ENCODE measurements at regions not wholly inside any gene's neighbourhood (a gene's known extent, or its start where the extent isn't known, plus 50 kb on each side); places are given as distances from the start of the nearest gene placed in this dataset.

DNA sequence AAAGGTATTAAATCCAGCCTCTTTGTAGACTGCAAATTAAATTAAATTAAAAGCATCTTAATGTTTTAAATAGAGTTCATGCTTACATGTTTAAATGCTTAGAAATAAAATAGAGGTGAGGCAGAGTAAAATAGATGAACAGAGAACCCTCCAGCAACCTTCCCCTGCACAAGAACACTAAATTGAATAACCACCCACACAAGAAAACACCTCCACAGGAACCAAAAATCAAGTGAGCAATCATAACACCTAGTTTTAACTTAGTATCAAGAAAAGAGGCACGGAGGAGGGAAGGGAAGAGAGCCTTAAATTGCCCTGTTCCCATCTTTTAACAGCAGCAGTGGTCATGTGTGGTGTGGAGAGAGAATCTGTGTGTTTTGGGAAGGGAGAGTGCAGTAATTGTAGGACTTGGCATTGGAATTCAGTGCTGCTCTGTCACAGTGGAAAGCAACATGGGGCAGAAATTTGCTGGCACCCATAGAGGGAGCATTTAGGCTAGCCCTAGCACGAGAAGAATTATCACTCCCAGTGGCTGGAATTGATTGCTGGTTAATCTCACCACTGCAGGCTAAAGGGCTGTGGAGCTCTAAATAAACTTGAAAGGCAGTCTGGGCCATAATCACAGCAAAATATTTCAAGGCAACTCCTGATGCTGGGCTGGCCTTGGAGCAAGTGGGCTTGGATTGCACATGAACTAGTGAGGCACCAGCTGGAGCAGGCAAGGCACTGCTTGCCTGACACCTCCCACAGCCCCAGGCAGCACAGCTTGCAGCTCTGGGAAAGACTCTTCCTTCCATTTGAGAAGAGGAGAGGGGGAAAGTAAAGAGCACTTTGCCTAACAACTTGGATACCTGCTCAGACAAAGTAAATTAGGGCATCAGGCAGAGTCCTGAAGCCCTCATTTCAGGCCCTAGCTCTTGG, 1478.8 kb downstream of the NCAM2 start:
- Histone ChIP-seq H3K36me3 (ENCODE audit: insufficient read depth, low read length) (no peaks in the 10 kb centered on the region), H3K4me1 (ENCODE audit: insufficient read depth, low read length) (no peaks in the 10 kb centered on the region), H3K9me3 (ENCODE audit: control insufficient read depth, insufficient read depth, low read length) (no peaks in the 10 kb centered on the region), H3K9ac (ENCODE audit: low read depth, low read length) (no peak overlapping the region)

DNA sequence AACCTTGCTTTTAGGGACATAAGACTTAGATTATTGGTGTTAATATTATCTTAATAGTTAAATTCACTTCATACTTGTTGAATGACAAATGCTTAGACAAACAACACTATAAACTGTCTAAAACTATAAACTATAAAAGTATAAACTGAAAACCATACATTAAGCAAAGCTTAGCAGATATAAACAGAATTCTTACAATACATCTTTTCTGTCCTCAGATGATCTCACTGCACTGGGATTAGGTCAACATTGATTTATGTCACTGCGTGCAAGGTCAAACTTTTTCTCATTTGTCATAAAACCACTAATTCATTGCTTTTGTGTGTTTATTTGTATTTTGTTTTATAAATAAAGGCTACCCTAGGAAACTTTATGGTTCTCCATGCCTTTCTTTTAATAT, 1491.8 kb downstream of the NCAM2 start:
- Histone ChIP-seq H3K4me1 (ENCODE audit: insufficient read depth, low read length) (no peaks in the 10 kb centered on the region), H3K9me3 (ENCODE audit: control insufficient read depth, insufficient read depth, low read length) (no peaks in the 10 kb centered on the region), H3K36me3 (ENCODE audit: insufficient read depth, low read length) (no peaks in the 10 kb centered on the region), H3K9ac (ENCODE audit: low read depth, low read length) (no peak overlapping the region)

DNA sequence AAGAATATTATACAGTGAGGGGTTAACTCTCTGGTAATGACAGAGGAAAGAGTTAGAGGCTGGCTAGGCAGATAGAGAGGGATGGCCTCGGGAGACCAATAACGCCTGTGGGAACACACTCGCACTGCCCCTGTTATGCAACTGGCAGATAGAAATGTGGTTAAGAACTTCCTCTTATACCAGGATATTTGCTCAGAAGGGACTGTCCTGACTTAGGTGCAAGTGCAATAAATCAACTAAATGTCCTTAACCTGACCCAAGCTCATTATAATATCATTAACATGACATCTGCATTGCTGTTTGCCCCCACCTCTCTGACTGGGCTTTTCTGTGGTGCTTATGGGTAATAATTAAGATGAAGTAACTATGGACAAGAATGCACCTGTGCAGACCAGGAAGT, 1518.0 kb downstream of the NCAM2 start:
- no peaks in the 10 kb centered on the region for H3K4me1 ChIP-seq (ENCODE audit: insufficient read depth, low read length)
- H3K9me3 ChIP-seq (ENCODE audit: control insufficient read depth, insufficient read depth, low read length), result no peaks in the 10 kb centered on the region
- no peaks in the 10 kb centered on the region for H3K36me3 ChIP-seq (ENCODE audit: insufficient read depth, low read length)
- no peak overlapping the region for H3K9ac ChIP-seq (ENCODE audit: low read depth, low read length)

DNA sequence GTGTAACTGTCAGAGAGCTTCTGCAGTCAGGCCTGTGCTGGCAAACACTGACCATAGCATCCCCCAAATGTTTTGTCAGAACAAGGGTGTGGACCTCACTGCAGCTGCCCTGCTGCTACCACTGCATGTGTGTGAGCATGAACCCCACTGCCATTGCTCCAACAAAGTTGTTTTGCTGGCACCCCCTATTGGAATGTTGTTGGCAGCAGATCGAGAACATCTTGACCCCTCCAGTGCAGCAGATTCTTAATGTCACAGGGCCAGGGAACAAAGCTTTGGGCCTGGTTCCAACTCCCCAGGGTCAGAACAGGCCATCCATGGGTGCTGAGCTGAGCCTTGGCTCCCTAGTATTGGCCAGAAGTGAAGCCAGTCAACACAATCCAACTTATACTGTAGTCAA, 1537.4 kb downstream of the NCAM2 start:
- Histone ChIP-seq H3K9me3 (ENCODE audit: control insufficient read depth, insufficient read depth, low read length) (peaks cover 3% of the 10 kb centered on the region; the same call in 1 of the 2 replicates), H3K9ac (ENCODE audit: low read depth, low read length) (no peak overlapping the region), H3K4me1 (ENCODE audit: insufficient read depth, low read length) (no peaks in the 10 kb centered on the region), H3K36me3 (ENCODE audit: insufficient read depth, low read length) (no peaks in the 10 kb centered on the region)

DNA sequence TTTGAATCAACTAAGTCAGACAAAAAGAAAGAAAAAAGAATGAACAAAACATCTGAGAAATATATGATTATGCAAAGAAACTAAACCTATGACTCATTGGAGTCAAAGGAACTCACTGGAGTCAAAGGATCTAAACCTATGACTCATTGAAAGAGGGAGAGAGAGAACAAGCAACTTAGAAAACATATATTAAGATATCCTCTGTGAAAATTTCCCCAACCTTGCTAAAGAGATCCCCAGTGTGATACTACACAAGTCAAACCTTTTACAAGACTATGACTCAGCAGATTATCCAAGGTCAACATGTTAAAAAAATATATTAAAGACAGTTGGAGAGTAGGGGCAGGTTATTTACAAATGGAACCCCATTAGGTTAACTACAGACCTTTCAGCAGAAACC, 1538.3 kb downstream of the NCAM2 start:
- Histone ChIP-seq H3K36me3 (ENCODE audit: insufficient read depth, low read length) (no peaks in the 10 kb centered on the region), H3K4me1 (ENCODE audit: insufficient read depth, low read length) (no peaks in the 10 kb centered on the region), H3K9me3 (ENCODE audit: control insufficient read depth, insufficient read depth, low read length) (peaks cover 3% of the 10 kb centered on the region), H3K9ac (ENCODE audit: low read depth, low read length) (no peak overlapping the region)

DNA sequence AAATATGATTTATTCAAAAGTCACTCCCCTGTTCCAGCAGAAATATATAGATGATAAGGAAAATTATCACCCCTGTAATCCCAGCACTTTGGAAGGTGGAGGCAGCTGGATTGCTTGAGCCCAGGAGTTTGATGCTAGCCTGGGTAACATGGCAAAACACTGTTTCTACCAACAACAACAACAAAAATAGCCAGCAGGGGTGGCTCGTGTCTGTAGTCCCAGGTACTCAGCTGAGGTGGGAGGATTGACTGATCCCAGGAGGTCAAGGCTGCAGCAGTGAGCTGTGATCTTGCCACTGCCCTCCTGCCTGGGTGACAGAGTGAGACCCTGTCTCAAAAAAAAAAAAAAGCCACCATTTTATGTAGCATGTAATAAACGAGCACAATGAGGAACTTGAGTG, 1546.5 kb downstream of the NCAM2 start:
- H3K9me3 ChIP-seq (ENCODE audit: control insufficient read depth, insufficient read depth, low read length), result no peaks in the 10 kb centered on the region; the same call in 1 of the 2 replicates
- no peaks in the 10 kb centered on the region for H3K4me1 ChIP-seq (ENCODE audit: insufficient read depth, low read length)
- no peaks in the 10 kb centered on the region for H3K36me3 ChIP-seq (ENCODE audit: insufficient read depth, low read length)
- H3K9ac ChIP-seq (ENCODE audit: low read depth, low read length), result no peak overlapping the region

DNA sequence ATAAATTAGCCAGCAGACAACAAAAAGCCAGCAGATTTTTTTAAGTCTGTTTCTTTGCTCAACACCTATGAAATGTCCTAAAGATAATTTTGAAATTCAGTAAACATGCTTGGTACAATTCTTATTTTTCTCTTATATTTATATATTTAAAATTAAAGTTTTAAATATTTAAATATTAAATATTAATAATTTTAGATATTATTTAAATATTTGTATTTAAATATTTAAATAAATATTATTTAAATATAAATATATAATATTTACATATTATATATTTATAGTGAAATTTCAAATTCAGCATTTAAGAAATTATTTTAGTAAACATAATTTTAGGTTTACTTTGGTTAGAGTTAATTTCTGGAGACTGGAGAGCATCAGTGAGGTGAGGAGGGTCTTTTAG, 1554.2 kb downstream of the NCAM2 start:
- Histone ChIP-seq H3K9ac (ENCODE audit: low read depth, low read length) (no peak overlapping the region), H3K9me3 (ENCODE audit: control insufficient read depth, insufficient read depth, low read length) (no peaks in the 10 kb centered on the region), H3K36me3 (ENCODE audit: insufficient read depth, low read length) (no peaks in the 10 kb centered on the region), H3K4me1 (ENCODE audit: insufficient read depth, low read length) (no peaks in the 10 kb centered on the region)

DNA sequence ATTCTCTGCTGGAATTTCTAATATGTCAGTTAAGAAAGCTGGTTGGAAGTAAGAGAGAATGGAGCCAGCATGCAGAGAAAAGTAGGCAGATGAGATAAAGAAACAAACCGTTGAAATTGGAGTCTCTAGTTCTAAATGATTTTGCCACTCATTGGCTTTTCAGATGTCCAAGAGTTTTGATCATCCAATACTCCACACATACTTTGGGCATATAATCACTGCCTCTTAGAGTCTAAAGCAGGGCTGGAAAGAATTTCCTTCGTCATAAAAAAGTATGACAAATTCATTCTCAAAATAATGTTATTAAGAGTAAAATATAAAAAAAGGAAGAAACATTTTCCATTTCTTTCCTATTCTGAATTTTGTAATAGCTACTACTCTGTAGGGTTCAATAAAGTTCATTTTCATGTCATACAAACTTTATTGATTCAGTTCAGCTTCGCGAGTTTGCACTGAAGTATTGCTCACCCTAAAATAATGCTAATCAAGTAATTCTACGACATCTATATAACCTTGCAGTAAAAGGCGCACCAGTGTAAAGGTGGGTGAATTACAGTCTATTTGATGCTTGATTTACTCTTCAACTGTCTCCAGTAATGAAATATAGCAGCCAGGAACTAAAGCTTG, 1556.6 kb downstream of the NCAM2 start:
- Histone ChIP-seq H3K4me1 (ENCODE audit: insufficient read depth, low read length) (no peaks in the 10 kb centered on the region), H3K36me3 (ENCODE audit: insufficient read depth, low read length) (no peaks in the 10 kb centered on the region), H3K9ac (ENCODE audit: low read depth, low read length) (no peak overlapping the region), H3K9me3 (ENCODE audit: control insufficient read depth, insufficient read depth, low read length) (no peaks in the 10 kb centered on the region)

DNA sequence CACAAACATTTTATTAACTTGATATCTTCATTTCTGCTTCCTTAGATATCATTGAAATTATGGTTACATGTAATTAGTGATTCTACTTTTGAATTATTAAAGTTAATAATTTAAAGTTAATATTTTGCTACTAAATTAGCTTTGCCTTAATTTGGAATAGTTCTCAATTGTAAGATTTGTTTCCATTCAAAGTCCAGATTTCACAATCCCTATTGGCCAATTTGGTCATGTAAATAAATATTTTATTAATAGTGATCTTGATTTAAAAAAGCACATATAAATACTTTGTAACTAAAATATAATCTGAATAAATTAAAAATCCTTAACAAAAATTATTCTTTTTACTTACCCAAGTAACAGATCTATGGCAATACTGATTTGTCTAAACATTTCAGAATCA, 1558.6 kb downstream of the NCAM2 start:
- no peaks in the 10 kb centered on the region for H3K4me1 ChIP-seq (ENCODE audit: insufficient read depth, low read length)
- no peak overlapping the region for H3K9ac ChIP-seq (ENCODE audit: low read depth, low read length)
- no peaks in the 10 kb centered on the region for H3K36me3 ChIP-seq (ENCODE audit: insufficient read depth, low read length)
- H3K9me3 ChIP-seq (ENCODE audit: control insufficient read depth, insufficient read depth, low read length), result no peaks in the 10 kb centered on the region

DNA sequence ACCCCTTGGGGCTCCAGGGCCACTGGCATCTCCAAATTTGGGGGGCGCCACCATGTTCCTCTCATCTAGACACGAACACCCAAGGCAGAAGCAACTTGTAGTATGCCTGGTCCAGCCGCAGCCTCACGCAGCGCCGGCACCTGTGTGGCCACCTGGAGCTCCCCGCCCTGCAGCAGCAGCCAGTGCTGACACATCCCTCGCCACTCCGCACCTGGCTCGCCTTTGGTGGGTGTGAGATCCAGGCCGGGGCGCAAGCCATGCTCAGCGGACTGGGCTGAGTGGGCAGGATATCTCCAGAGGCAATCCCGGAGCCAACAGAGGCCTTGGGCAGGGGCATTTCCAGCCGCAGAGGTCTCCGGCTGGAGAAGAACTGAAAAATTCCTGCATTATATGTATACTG, 1563.7 kb downstream of the NCAM2 start:
- Histone ChIP-seq H3K9me3 (ENCODE audit: control insufficient read depth, insufficient read depth, low read length) (no peaks in the 10 kb centered on the region), H3K36me3 (ENCODE audit: insufficient read depth, low read length) (no peaks in the 10 kb centered on the region), H3K9ac (ENCODE audit: low read depth, low read length) (no peak overlapping the region), H3K4me1 (ENCODE audit: insufficient read depth, low read length) (no peaks in the 10 kb centered on the region)

DNA sequence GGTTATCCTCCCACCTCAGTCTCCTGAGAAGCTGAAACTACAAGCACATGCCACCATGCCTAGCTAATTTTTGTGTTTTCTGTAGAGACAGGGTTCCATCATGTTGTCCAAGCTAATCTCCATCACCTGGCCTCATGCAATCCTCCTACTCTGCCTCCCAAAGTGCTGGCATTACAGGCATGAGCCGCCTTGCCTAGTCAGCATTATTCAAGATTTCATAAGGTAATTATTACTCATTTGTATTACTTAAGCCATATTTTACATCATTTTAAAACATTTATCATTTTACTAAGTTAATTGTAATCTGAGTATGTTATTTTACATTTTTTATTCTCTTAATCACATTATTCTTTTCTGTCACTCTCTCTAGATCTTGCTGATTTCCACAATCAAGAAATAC, 1575.6 kb downstream of the NCAM2 start:
- H3K36me3 ChIP-seq (ENCODE audit: insufficient read depth, low read length), result no peaks in the 10 kb centered on the region
- H3K9ac ChIP-seq (ENCODE audit: low read depth, low read length), result no peak overlapping the region
- peaks cover 4% of the 10 kb centered on the region; the same call in 1 of the 2 replicates for H3K4me1 ChIP-seq (ENCODE audit: insufficient read depth, low read length)
- H3K9me3 ChIP-seq (ENCODE audit: control insufficient read depth, insufficient read depth, low read length), result no peaks in the 10 kb centered on the region

DNA sequence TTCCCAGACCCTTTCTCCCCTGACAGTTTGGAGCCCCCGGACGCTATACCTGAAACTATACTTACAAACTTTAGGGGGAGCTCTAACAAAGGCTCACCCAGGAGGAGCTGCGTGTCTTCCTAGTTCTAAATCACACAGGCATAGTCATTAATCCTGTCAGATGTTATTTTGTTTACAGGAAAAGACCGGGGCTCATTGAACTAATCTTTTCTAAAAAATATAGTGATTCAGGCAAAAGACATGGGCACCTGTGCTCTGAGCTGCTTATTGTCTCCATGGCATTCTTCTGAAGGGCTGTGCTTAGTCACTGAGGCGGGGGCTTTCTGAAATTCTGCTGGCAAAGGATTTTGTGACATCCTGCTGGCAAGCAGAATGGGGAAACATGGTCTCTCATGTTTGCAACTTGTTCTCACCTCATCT, 1577.0 kb downstream of the NCAM2 start:
- H3K36me3 ChIP-seq (ENCODE audit: insufficient read depth, low read length), result no peaks in the 10 kb centered on the region
- no peaks in the 10 kb centered on the region for H3K9me3 ChIP-seq (ENCODE audit: control insufficient read depth, insufficient read depth, low read length)
- peaks cover 4% of the 10 kb centered on the region; the same call in 1 of the 2 replicates for H3K4me1 ChIP-seq (ENCODE audit: insufficient read depth, low read length)
- peak overlapping the region; percentile 11; the same call in 1 of the 2 replicates for H3K9ac ChIP-seq (ENCODE audit: low read depth, low read length)

DNA sequence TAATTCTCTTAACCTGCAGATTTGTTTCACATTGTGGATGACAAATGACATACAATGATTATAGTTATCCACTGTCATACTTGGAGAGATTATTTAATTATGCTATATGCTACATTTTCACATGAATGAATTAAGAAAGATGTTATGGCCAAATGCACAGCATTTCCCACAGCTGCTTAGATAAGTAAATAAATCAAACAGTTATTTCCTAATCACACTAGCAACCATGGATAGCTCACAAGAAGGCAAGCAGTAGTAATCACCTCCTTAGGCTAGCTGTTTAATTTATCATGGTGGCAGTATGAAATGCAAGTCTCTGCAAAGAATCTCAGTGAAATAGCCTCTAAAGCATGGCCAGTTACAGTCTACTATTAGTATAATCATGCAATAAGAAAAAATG, 1581.5 kb downstream of the NCAM2 start:
- H3K9ac ChIP-seq (ENCODE audit: low read depth, low read length), result no peak overlapping the region
- H3K4me1 ChIP-seq (ENCODE audit: insufficient read depth, low read length), result peaks cover 4% of the 10 kb centered on the region; the same call in 1 of the 2 replicates
- no peaks in the 10 kb centered on the region for H3K9me3 ChIP-seq (ENCODE audit: control insufficient read depth, insufficient read depth, low read length)
- H3K36me3 ChIP-seq (ENCODE audit: insufficient read depth, low read length), result no peaks in the 10 kb centered on the region

DNA sequence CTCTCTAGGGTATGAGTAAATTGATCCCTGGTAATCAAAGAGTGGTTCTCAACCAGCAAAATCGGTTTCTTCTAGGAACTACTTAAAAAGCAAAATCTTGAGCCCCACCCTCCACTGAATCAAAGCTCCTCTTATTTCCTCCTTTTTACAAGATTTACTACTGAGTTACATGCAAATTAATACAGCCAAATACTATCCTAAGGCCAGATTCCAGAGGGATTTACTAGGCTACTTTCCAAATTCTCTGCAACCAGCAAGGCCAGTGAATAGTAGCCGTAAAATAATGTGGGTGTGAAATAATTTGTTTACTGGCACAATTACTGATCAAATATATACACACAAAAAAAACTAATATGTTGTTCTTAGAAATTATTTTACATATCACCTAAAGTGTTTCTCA, 1583.8 kb downstream of the NCAM2 start:
- Histone ChIP-seq H3K4me1 (ENCODE audit: insufficient read depth, low read length) (no peaks in the 10 kb centered on the region), H3K36me3 (ENCODE audit: insufficient read depth, low read length) (no peaks in the 10 kb centered on the region), H3K9ac (ENCODE audit: low read depth, low read length) (no peak overlapping the region), H3K9me3 (ENCODE audit: control insufficient read depth, insufficient read depth, low read length) (no peaks in the 10 kb centered on the region)

DNA sequence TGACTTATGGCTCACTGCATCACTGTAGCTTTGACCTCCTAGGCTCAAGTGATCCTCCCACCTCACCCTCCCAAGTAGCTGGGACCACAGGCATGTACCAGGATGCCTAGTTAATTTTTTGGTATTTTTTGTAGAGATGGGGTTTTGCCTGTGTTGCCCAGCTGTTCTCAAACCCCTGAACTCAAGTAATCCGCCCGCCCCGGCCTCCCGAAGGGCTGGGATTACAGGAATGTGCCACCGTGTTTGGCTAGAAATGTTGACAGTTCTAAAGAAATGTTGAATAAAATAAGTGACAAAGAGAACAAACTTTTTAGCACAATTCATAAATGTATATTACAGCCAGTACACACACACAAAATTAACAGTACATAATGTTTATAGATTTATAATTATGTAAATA, 1586.1 kb downstream of the NCAM2 start:
- H3K4me1 ChIP-seq (ENCODE audit: insufficient read depth, low read length), result no peaks in the 10 kb centered on the region

More for the DNA sequence above, 1586.1 kb downstream of the NCAM2 start:
- Histone ChIP-seq H3K36me3 (ENCODE audit: insufficient read depth, low read length) (no peaks in the 10 kb centered on the region), H3K9me3 (ENCODE audit: control insufficient read depth, insufficient read depth, low read length) (no peaks in the 10 kb centered on the region), H3K9ac (ENCODE audit: low read depth, low read length) (no peak overlapping the region)

Data from ES-I3 (cell line).